ENCODE measurements at regions not wholly inside any gene's neighbourhood (a gene's known extent, or its start where the extent isn't known, plus 50 kb on each side); places are given as distances from the start of the nearest gene placed in this dataset.

GRCh38 chr2:104788742-104789455 is 65.0 kb upstream of the POU3F3 start:
- no peak for ATAC-seq
- TF ChIP-seq ZFP30 (CRISPR knock-in tag; IDR thresholded peaks at IDR 0.05) = no peak
- TF ChIP-seq ESRRG (CRISPR knock-in tag; IDR thresholded peaks at IDR 0.05) = no peak
- TF ChIP-seq PATZ1 (CRISPR knock-in tag; IDR thresholded peaks at IDR 0.05; ENCODE audit: borderline replicate concordance) = no peak
- no peak for TF ChIP-seq GLIS3 (CRISPR knock-in tag; IDR thresholded peaks at IDR 0.05)
- no peak for TF ChIP-seq ISL1 (CRISPR knock-in tag; IDR thresholded peaks at IDR 0.05)
- TF ChIP-seq CREB5 (CRISPR knock-in tag; IDR thresholded peaks at IDR 0.05; ENCODE audit: low read depth) = no peak
- TF ChIP-seq TSHZ2 (CRISPR knock-in tag; IDR thresholded peaks at IDR 0.05) = no peak
- TF ChIP-seq CSDC2 (CRISPR knock-in tag; IDR thresholded peaks at IDR 0.05) = no peak
- no peak for TF ChIP-seq OSR1 (CRISPR knock-in tag; IDR thresholded peaks at IDR 0.05)
- TF ChIP-seq RARB (CRISPR knock-in tag; IDR thresholded peaks at IDR 0.05) = no peak
- TF ChIP-seq ARNTL (CRISPR knock-in tag; IDR thresholded peaks at IDR 0.05; ENCODE audit: borderline replicate concordance, low read depth) = no peak
- TF ChIP-seq ZNF8 (CRISPR knock-in tag; IDR thresholded peaks at IDR 0.05) = no peak
- TF ChIP-seq TOX (CRISPR knock-in tag; IDR thresholded peaks at IDR 0.05; ENCODE audit: borderline replicate concordance) = no peak
- TF ChIP-seq ZC3H10 (CRISPR knock-in tag; IDR thresholded peaks at IDR 0.05) = no peak
- TF ChIP-seq ZNF70 (CRISPR knock-in tag; IDR thresholded peaks at IDR 0.05) = no peak
- TF ChIP-seq ZFP3 (CRISPR knock-in tag; IDR thresholded peaks at IDR 0.05) = no peak
- no peak for TF ChIP-seq SNAI2 (CRISPR knock-in tag; IDR thresholded peaks at IDR 0.05)
- TF ChIP-seq PPARA (CRISPR knock-in tag; IDR thresholded peaks at IDR 0.05; ENCODE audit: borderline replicate concordance) = no peak

GRCh38 chr2:104790100-104790811 is 63.7 kb upstream of the POU3F3 start:
- no peak for ATAC-seq
- no peak for TF ChIP-seq TOX (CRISPR knock-in tag; IDR thresholded peaks at IDR 0.05; ENCODE audit: borderline replicate concordance)
- no peak for TF ChIP-seq ZNF8 (CRISPR knock-in tag; IDR thresholded peaks at IDR 0.05)
- TF ChIP-seq OSR1 (CRISPR knock-in tag; IDR thresholded peaks at IDR 0.05) = no peak
- TF ChIP-seq RARB (CRISPR knock-in tag; IDR thresholded peaks at IDR 0.05) = no peak
- no peak for TF ChIP-seq ZNF565 (CRISPR knock-in tag; conservative IDR thresholded peaks at IDR 0.05; ENCODE audit: low read depth)
- no peak for TF ChIP-seq ISL1 (CRISPR knock-in tag; IDR thresholded peaks at IDR 0.05)
- TF ChIP-seq PATZ1 (CRISPR knock-in tag; IDR thresholded peaks at IDR 0.05; ENCODE audit: borderline replicate concordance) = no peak

GRCh38 chr2:104790901-104791495 is 62.9 kb upstream of the POU3F3 start:
- TF ChIP-seq TCF4 (CRISPR knock-in tag; IDR thresholded peaks at IDR 0.05; ENCODE audit: borderline replicate concordance) (no peak), RARB (CRISPR knock-in tag; IDR thresholded peaks at IDR 0.05) (no peak), TOX (CRISPR knock-in tag; IDR thresholded peaks at IDR 0.05; ENCODE audit: borderline replicate concordance) (no peak), ZNF565 (CRISPR knock-in tag; conservative IDR thresholded peaks at IDR 0.05; ENCODE audit: low read depth) (no peak), ARNTL (CRISPR knock-in tag; IDR thresholded peaks at IDR 0.05; ENCODE audit: borderline replicate concordance, low read depth) (no peak), ZNF8 (CRISPR knock-in tag; IDR thresholded peaks at IDR 0.05) (no peak), ZC3H10 (CRISPR knock-in tag; IDR thresholded peaks at IDR 0.05) (no peak), OSR1 (CRISPR knock-in tag; IDR thresholded peaks at IDR 0.05) (no peak), CSDC2 (CRISPR knock-in tag; IDR thresholded peaks at IDR 0.05) (no peak), ZNF70 (CRISPR knock-in tag; IDR thresholded peaks at IDR 0.05) (no peak), TSHZ2 (CRISPR knock-in tag; IDR thresholded peaks at IDR 0.05) (no peak), ZFP30 (CRISPR knock-in tag; IDR thresholded peaks at IDR 0.05) (no peak)

More at GRCh38 chr2:104790901-104791495, 62.9 kb upstream of the POU3F3 start:
- ATAC-seq = no peak

Data from SK-N-SH treated with all-trans-retinoic acid at 6 μM for 48 hours (cell line).